ENCODE measurements at regions not wholly inside any gene's neighbourhood (a gene's known extent, or its start where the extent isn't known, plus 50 kb on each side); places are given as distances from the start of the nearest gene placed in this dataset.

- no peak for TF ChIP-seq POLR2A (IDR thresholded peaks at IDR 0.05)
- TF ChIP-seq, protein P1, sequence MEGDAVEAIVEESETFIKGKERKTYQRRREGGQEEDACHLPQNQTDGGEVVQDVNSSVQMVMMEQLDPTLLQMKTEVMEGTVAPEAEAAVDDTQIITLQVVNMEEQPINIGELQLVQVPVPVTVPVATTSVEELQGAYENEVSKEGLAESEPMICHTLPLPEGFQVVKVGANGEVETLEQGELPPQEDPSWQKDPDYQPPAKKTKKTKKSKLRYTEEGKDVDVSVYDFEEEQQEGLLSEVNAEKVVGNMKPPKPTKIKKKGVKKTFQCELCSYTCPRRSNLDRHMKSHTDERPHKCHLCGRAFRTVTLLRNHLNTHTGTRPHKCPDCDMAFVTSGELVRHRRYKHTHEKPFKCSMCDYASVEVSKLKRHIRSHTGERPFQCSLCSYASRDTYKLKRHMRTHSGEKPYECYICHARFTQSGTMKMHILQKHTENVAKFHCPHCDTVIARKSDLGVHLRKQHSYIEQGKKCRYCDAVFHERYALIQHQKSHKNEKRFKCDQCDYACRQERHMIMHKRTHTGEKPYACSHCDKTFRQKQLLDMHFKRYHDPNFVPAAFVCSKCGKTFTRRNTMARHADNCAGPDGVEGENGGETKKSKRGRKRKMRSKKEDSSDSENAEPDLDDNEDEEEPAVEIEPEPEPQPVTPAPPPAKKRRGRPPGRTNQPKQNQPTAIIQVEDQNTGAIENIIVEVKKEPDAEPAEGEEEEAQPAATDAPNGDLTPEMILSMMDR (IDR thresholded peaks at IDR 0.05): no peak
- TF ChIP-seq POLR2AphosphoS5 (IDR thresholded peaks at IDR 0.05): no peak
- no peak for TF ChIP-seq EP300 (IDR thresholded peaks at IDR 0.05)
Measured at GRCh38 chr18:56495884-56496283, 142.5 kb downstream of the TXNL1 start.

Data from gastroesophageal sphincter (tissue), 3 donors.